HG03442 (cell line): ENCODE measurements at regions not wholly inside any gene's neighbourhood (a gene's known extent, or its start where the extent isn't known, plus 50 kb on each side); places are given as distances from the start of the nearest gene placed in this dataset.

Source experiments
- ATAC-seq: cut with Tn5 transposase; IDR thresholded peaks from one replicate; pipeline ENCODE4 v1.9.1; 2021; ENCODE audit warnings: mild to moderate bottlenecking, moderate library complexity; ENCODE audit not compliant: unreplicated experiment

- no peak for ATAC-seq
Observed at GRCh38 chr7:47191316-47191715, 390.6 kb downstream of the TNS3 start.

GRCh38 chr7:47190462-47190861 lies 391.4 kb downstream of the TNS3 start:
- ATAC-seq: no peak

- ATAC-seq: no peak
Observed at GRCh38 chr7:47188653-47189315, 393.1 kb downstream of the TNS3 start.

GRCh38 chr7:47188136-47188535 lies 393.8 kb downstream of the TNS3 start:
- ATAC-seq: no peak

GRCh38 chr7:47186316-47186715 lies 395.6 kb downstream of the TNS3 start:
- peak; percentile 82 for ATAC-seq

GRCh38 chr7:47185839-47186238 lies 396.1 kb downstream of the TNS3 start:
- ATAC-seq: no peak

GRCh38 chr7:47185170-47185569 lies 396.7 kb downstream of the TNS3 start:
- no peak for ATAC-seq

GRCh38 chr7:47183862-47184590 lies 397.9 kb downstream of the TNS3 start:
- ATAC-seq: no peak

- no peak for ATAC-seq
Observed at GRCh38 chr7:47181746-47182361, 400.1 kb downstream of the TNS3 start.

- ATAC-seq: no peak
Observed at GRCh38 chr7:47180516-47180826, 401.4 kb downstream of the TNS3 start.

GRCh38 chr7:47179812-47180515 lies 401.9 kb downstream of the TNS3 start:
- peak; percentile 48 for ATAC-seq

- peak; percentile 67 for ATAC-seq
Observed at GRCh38 chr7:47172602-47173539, 409.0 kb downstream of the TNS3 start.

- no peak for ATAC-seq
Observed at GRCh38 chr7:47170516-47170915, 411.4 kb downstream of the TNS3 start.

- no peak for ATAC-seq
Observed at GRCh38 chr7:47154791-47155190, 427.1 kb downstream of the TNS3 start.

GRCh38 chr7:47153576-47153975 lies 428.3 kb downstream of the TNS3 start:
- ATAC-seq: no peak

GRCh38 chr7:47153058-47153457 lies 428.9 kb downstream of the TNS3 start:
- ATAC-seq: no peak

GRCh38 chr7:47152307-47152706 lies 429.6 kb downstream of the TNS3 start:
- no peak for ATAC-seq

GRCh38 chr7:47150497-47151260 lies 431.2 kb downstream of the TNS3 start:
- no peak for ATAC-seq

- no peak for ATAC-seq
Observed at GRCh38 chr7:47149971-47150370, 431.9 kb downstream of the TNS3 start.
